Transverse colon (tissue), 4 donors: ENCODE measurements at regions not wholly inside any gene's neighbourhood (a gene's known extent, or its start where the extent isn't known, plus 50 kb on each side); places are given as distances from the start of the nearest gene placed in this dataset.

Experiments
- CTCF ChIP-seq, 5 experiments: fragments of 200-600 bp in 3 of 5; fragments of 450-650 bp in 2 of 5; sonication (generic) in 3 of 5; IDR thresholded peaks; 1 replicate in 2 of 5; 2 replicates in 3 of 5; pipeline ENCODE4 v1.5.1; 2016 to 2017; ENCODE audit warnings: antibody characterized with exemption in 5 of 5, inconsistent platforms in 3 of 5, mild to moderate bottlenecking in 2 of 5, moderate library complexity in 1 of 5
- EP300 ChIP-seq: sonication (generic); formaldehyde crosslinking; IDR thresholded peaks from one replicate; pipeline ENCODE4 v1.6.1; 2017; ENCODE audit warnings: antibody characterized with exemption, low read depth
- POLR2A ChIP-seq: fragments of 450-650 bp; IDR thresholded peaks from one replicate; pipeline ENCODE4 v1.6.1; 2016; ENCODE audit warnings: antibody characterized with exemption, mild to moderate bottlenecking, moderate library complexity
- POLR2AphosphoS5 ChIP-seq, 3 donors: sonication (generic); formaldehyde crosslinking; IDR thresholded peaks; one replicate each; pipeline ENCODE4 v1.6.1; 2016; ENCODE audit warnings: antibody characterized with exemption in 3 of 3

GRCh38 chr6:15751721-15752350 lies 89.0 kb upstream of the DTNBP1 start:
- TF ChIP-seq POLR2AphosphoS5 (IDR thresholded peaks at IDR 0.05): no peak
- no peak for TF ChIP-seq POLR2A
- no peak for TF ChIP-seq CTCF (IDR thresholded peaks at IDR 0.05)
- no peak for TF ChIP-seq EP300
